ENCODE measurements at regions not wholly inside any gene's neighbourhood (a gene's known extent, or its start where the extent isn't known, plus 50 kb on each side); places are given as distances from the start of the nearest gene placed in this dataset.

- WGBS, 2 donors = 86 to 91% methylated on average over 3 of the region's 3 CpGs
- Histone ChIP-seq H3K36me3 (no peaks in the 10 kb centered on the region), H3K4me1 (no peaks in the 10 kb centered on the region), H3K27ac (no peak overlapping the region), H3K9me3 (peaks cover 0 to under 1% (median 0%) of the 10 kb centered on the region in 4 donors), H3K4me3 (no peak overlapping the region), H3K27me3 (no peaks in the 10 kb centered on the region)
- intact Hi-C loops (cut with DNase I) = no loop called here
- DNase-seq = no peak
- TF ChIP-seq POLR2A (IDR thresholded peaks at IDR 0.05) (no peak), EP300 (IDR thresholded peaks at IDR 0.05) (no peak), POLR2AphosphoS5 (IDR thresholded peaks at IDR 0.05) (no peak), CTCF (IDR thresholded peaks at IDR 0.05) (no peak)
Observed at GRCh38 chr7:68444956-68445355, 1153.3 kb upstream of the AUTS2 start.

GRCh38 chr7:68446183-68446582 lies 1152.1 kb upstream of the AUTS2 start:
- no peak overlapping the region for H3K4me3 ChIP-seq
- TF ChIP-seq POLR2A (IDR thresholded peaks at IDR 0.05) = no peak
- no peak for TF ChIP-seq POLR2AphosphoS5 (IDR thresholded peaks at IDR 0.05)
- no peak for TF ChIP-seq CTCF (IDR thresholded peaks at IDR 0.05)
- TF ChIP-seq EP300 (IDR thresholded peaks at IDR 0.05) = no peak
- no peak for DNase-seq
- no peaks in the 10 kb centered on the region for H3K36me3 ChIP-seq
- no peaks in the 10 kb centered on the region for H3K4me1 ChIP-seq
- no peak overlapping the region for H3K27ac ChIP-seq
- intact Hi-C loops (cut with DNase I) = no loop called here
- 45 to 54% methylated on average over 10 of the region's 10 CpGs for WGBS, 2 donors
- peaks cover 0 to 10% (median 0%) of the 10 kb centered on the region in 4 donors for H3K9me3 ChIP-seq
- H3K27me3 ChIP-seq = no peaks in the 10 kb centered on the region

- no peaks in the 10 kb centered on the region for H3K4me1 ChIP-seq
- no peak overlapping the region for H3K27ac ChIP-seq
- WGBS, 2 donors = 85 to 88% methylated on average over 1 to 2 of the region's 2 CpGs
- H3K9me3 ChIP-seq = peaks cover 0 to 12% (median 0%) of the 10 kb centered on the region in 4 donors
- intact Hi-C loops (cut with DNase I) = no loop called here
- H3K4me3 ChIP-seq = no peak overlapping the region
- H3K27me3 ChIP-seq = no peaks in the 10 kb centered on the region
- DNase-seq = no peak
- TF ChIP-seq POLR2AphosphoS5 (IDR thresholded peaks at IDR 0.05) (no peak), POLR2A (IDR thresholded peaks at IDR 0.05) (no peak), EP300 (IDR thresholded peaks at IDR 0.05) (no peak), CTCF (IDR thresholded peaks at IDR 0.05) (no peak)
- H3K36me3 ChIP-seq = no peaks in the 10 kb centered on the region
Observed at GRCh38 chr7:68449099-68449498, 1149.2 kb upstream of the AUTS2 start.

GRCh38 chr7:68449816-68450215 lies 1148.5 kb upstream of the AUTS2 start:
- Histone ChIP-seq H3K9me3 (peaks cover 0 to 12% (median 0%) of the 10 kb centered on the region in 4 donors), H3K27ac (no peak overlapping the region), H3K27me3 (no peaks in the 10 kb centered on the region), H3K4me3 (no peak overlapping the region), H3K36me3 (no peaks in the 10 kb centered on the region), H3K4me1 (no peaks in the 10 kb centered on the region)
- intact Hi-C loops (cut with DNase I) = no loop called here
- DNase-seq = no peak
- 75 to 80% methylated on average over 5 of the region's 5 CpGs for WGBS, 2 donors
- no peak for TF ChIP-seq CTCF (IDR thresholded peaks at IDR 0.05)
- TF ChIP-seq POLR2A (IDR thresholded peaks at IDR 0.05) = no peak
- no peak for TF ChIP-seq EP300 (IDR thresholded peaks at IDR 0.05)
- no peak for TF ChIP-seq POLR2AphosphoS5 (IDR thresholded peaks at IDR 0.05)

GRCh38 chr7:68454931-68455330 lies 1143.3 kb upstream of the AUTS2 start:
- no peak overlapping the region for H3K4me3 ChIP-seq
- no peak for DNase-seq
- no peaks in the 10 kb centered on the region for H3K36me3 ChIP-seq
- intact Hi-C loops (cut with DNase I) = no loop called here
- peaks cover 0 to 18% (median 0%) of the 10 kb centered on the region in 4 donors for H3K9me3 ChIP-seq
- H3K4me1 ChIP-seq = no peaks in the 10 kb centered on the region
- H3K27me3 ChIP-seq = peaks cover 0 to 5% (median 0%) of the 10 kb centered on the region in 3 donors
- 66 to 81% methylated on average over 5 of the region's 5 CpGs for WGBS, 2 donors
- H3K27ac ChIP-seq = no peak overlapping the region
- TF ChIP-seq EP300 (IDR thresholded peaks at IDR 0.05) = no peak
- TF ChIP-seq POLR2AphosphoS5 (IDR thresholded peaks at IDR 0.05) = no peak
- no peak for TF ChIP-seq CTCF (IDR thresholded peaks at IDR 0.05)
- no peak for TF ChIP-seq POLR2A (IDR thresholded peaks at IDR 0.05)
